Neural crest cell (in vitro differentiated cells): ENCODE measurements at regions not wholly inside any gene's neighbourhood (a gene's known extent, or its start where the extent isn't known, plus 50 kb on each side); places are given as distances from the start of the nearest gene placed in this dataset.

Experiments used
- DNase-seq: peaks from one replicate; pipeline ENCODE4 v3.0.0; 2021; ENCODE audit warnings: low read depth, mixed read lengths, low spot score
- H3K27ac Mint-ChIP-seq: one replicate; pipeline ENCODE4 v1.8.0; 2021; ENCODE audit warnings: mild to moderate bottlenecking, mixed read lengths; ENCODE audit not compliant: unreplicated experiment
- H3K27me3 Mint-ChIP-seq: 2 replicates; pipeline ENCODE4 v1.8.0; 2021; ENCODE audit warnings: low read depth, mild to moderate bottlenecking, mixed read lengths
- H3K36me3 Mint-ChIP-seq: 2 replicates; pipeline ENCODE4 v1.8.0; 2021; ENCODE audit warnings: low read depth, mild to moderate bottlenecking, mixed read lengths
- H3K4me1 Mint-ChIP-seq: 2 replicates; pipeline ENCODE4 v1.8.0; 2021; ENCODE audit warnings: mixed read lengths
- H3K4me3 Mint-ChIP-seq: one replicate; pipeline ENCODE4 v1.8.0; 2021; ENCODE audit warnings: mild to moderate bottlenecking, mixed read lengths
- H3K9me3 Mint-ChIP-seq: 2 replicates; pipeline ENCODE4 v1.8.0; 2021; ENCODE audit warnings: mixed read lengths
- CTCF ChIP-seq: fragments of 200-600 bp; sonication (generic); conservative IDR thresholded peaks from 2 replicates; pipeline ENCODE4 v1.5.0; 2021; ENCODE audit warnings: antibody characterized with exemption, mild to moderate bottlenecking

DNA sequence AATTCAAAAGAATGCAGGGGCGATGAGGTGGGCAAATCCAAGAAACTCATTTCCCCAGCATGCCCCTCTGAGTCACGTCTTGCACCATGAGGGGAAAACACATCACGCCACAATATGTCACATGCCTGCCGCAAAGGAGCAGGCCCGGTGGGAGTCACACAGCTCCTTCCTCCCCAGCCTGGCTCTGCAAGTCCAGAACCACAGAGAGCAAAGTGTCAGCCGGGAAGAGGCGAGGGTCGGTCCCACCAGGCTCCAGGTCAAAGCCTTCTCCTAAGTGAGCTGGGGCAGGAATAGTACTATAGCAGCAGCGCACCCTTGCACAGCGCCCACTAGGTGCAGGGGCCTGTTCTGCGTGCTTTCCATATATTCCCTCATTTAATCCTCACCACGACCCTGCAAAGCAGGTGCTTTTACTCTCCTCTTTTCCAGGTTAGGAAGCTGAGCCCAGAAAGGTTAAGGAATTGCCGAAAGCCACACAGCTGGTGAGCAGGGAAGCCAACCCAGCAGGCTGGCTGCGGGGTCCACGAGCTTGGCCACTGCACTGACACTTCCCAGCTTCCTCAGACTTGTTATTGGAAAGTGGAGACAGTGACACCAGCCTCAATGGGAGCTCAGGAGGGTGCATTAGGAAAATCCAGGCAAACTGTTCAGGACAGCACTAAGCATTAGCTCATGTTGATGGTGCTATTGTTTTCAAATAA, 94.0 kb upstream of the ZMIZ1 start:
- peak overlapping the region; percentile 88 for H3K4me3 Mint-ChIP-seq
- TF ChIP-seq CTCF = peak; percentile 73
- H3K27ac Mint-ChIP-seq = peak overlapping the region; percentile 99
- peaks cover 73% of the 10 kb centered on the region for H3K4me1 Mint-ChIP-seq
- H3K36me3 Mint-ChIP-seq = no peaks in the 10 kb centered on the region
- peaks cover 2% of the 10 kb centered on the region for H3K27me3 Mint-ChIP-seq
- no peaks in the 10 kb centered on the region for H3K9me3 Mint-ChIP-seq
- DNase-seq = peak; percentile 32

DNA sequence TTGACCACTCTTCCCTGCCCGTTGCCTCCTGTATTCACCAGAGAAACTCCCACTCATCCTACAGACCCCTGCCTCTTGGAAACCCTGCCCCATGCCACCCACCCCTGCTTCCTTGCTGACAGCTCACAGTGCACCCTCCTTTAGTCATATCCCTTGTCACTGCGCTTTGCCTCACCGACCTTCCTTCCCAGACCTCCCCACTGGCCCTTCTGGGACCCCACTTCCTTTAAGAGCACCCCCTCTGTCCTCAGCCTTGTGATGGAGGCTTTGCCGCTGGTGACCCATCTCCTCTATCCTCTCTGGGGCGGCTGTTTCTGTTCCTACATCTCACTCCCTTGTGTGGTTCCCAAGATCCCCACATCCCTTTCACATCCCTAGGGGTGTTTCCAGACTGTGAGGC, 92.8 kb upstream of the ZMIZ1 start:
- H3K4me3 Mint-ChIP-seq = peak overlapping the region; percentile 56
- peaks cover 66% of the 10 kb centered on the region for H3K4me1 Mint-ChIP-seq
- peaks cover 2% of the 10 kb centered on the region for H3K27me3 Mint-ChIP-seq
- no peaks in the 10 kb centered on the region for H3K36me3 Mint-ChIP-seq
- DNase-seq = no peak
- H3K27ac Mint-ChIP-seq = peak overlapping the region; percentile 94
- H3K9me3 Mint-ChIP-seq = no peaks in the 10 kb centered on the region
- no peak for TF ChIP-seq CTCF

DNA sequence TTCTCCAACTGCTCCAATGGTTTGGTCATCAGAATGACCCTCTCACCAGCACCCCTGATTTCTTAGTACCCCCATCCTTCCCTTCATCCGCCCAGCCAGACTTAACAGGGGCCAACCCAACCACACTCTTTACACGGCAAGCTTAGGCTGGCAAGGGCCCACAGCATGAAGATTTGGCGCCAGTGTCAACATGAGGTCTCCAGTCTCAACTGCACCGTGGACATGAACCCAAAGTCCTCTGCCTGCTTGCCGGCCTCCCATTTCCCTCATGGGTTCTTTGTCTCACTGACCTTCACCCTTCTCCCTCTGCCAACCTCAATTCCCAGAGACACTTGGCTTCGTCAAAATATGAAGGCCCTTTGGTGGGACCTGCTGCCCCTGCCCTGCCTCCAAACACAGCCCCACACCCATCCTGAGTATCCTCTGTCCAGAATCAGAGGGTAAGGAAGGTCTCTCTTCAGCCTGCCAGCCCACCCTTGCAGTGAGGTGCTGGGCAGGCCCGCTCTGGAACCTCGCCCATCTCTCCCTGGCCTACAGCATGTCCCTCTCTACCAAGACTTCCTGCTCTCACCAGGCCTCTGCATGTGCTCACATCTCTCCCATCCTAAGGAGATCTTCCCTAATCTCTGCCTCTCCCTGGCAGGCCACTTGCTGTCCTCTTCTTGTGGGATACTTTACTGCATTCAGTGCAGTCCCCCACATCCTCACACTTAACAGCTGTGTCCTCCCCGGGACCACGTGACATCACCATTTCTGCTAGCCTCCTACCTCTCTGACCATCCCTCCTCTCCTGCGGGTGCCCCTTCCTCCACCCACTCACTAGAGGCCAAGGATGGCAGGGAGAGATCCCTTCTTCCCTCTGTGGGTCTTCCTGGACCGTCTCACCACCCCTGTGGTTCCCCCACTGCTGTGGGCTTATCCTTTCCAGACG, 91.7 kb upstream of the ZMIZ1 start:
- no peaks in the 10 kb centered on the region for H3K36me3 Mint-ChIP-seq
- H3K4me1 Mint-ChIP-seq = peaks cover 58% of the 10 kb centered on the region
- peak overlapping the region; percentile 65 for H3K27ac Mint-ChIP-seq
- no peak for TF ChIP-seq CTCF
- H3K9me3 Mint-ChIP-seq = no peaks in the 10 kb centered on the region
- H3K4me3 Mint-ChIP-seq = peak overlapping the region; percentile 12
- no peak for DNase-seq
- H3K27me3 Mint-ChIP-seq = peaks cover 2% of the 10 kb centered on the region

DNA sequence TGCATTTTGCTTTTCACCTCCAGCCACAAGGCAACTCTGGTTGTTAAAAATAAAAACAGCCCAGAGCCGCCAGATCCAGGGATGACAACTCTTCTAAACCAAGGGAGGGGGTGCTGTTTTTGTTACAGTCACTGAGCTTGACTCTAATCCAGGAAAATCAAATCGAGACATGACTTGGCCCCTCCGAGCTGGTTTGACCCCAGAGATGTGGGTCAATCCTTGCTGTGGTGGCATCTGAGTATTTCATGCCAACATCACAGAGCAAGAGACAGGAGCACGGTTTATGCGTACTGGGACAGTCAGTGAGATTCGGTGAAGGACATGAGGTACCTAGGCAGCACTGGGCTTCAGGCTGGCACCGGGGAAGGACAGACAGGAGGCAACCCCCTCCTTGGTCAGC, 88.8 kb upstream of the ZMIZ1 start:
- DNase-seq = no peak
- H3K4me1 Mint-ChIP-seq = peaks cover 38% of the 10 kb centered on the region
- TF ChIP-seq CTCF = no peak
- H3K4me3 Mint-ChIP-seq = no peak overlapping the region
- no peaks in the 10 kb centered on the region for H3K9me3 Mint-ChIP-seq
- no peak overlapping the region for H3K27ac Mint-ChIP-seq
- peaks cover 2% of the 10 kb centered on the region for H3K27me3 Mint-ChIP-seq
- no peaks in the 10 kb centered on the region for H3K36me3 Mint-ChIP-seq

DNA sequence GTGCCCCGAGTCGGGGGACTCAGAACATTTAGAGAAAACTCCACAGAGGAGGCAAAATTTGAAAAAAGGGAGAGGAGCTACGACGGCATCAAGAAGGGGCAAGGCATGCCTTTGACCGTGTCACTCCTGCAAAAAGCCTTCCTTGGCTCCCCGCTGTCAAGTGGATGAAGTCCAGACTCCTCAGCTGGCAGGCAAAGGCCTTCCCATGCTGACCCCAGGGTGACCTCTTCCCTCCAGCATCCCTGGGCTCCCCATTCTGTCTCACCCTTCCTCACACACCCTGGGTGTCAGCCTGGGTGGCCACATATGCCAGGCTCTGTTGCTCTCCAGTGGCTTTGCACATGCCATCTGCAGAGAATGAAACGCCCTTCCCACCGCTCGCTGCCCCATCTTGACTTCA, 88.4 kb upstream of the ZMIZ1 start:
- H3K27me3 Mint-ChIP-seq = peaks cover 2% of the 10 kb centered on the region
- no peaks in the 10 kb centered on the region for H3K9me3 Mint-ChIP-seq
- peak overlapping the region; percentile 45 for H3K27ac Mint-ChIP-seq
- no peaks in the 10 kb centered on the region for H3K36me3 Mint-ChIP-seq
- H3K4me3 Mint-ChIP-seq = no peak overlapping the region
- H3K4me1 Mint-ChIP-seq = peaks cover 34% of the 10 kb centered on the region
- no peak for DNase-seq
- no peak for TF ChIP-seq CTCF
